GM19455 (cell line): ENCODE measurements at regions not wholly inside any gene's neighbourhood (a gene's known extent, or its start where the extent isn't known, plus 50 kb on each side); places are given as distances from the start of the nearest gene placed in this dataset.

Experiments used
- ATAC-seq: cut with Tn5 transposase; IDR thresholded peaks from one replicate; pipeline ENCODE4 v1.9.1; 2021; ENCODE audit not compliant: unreplicated experiment

DNA sequence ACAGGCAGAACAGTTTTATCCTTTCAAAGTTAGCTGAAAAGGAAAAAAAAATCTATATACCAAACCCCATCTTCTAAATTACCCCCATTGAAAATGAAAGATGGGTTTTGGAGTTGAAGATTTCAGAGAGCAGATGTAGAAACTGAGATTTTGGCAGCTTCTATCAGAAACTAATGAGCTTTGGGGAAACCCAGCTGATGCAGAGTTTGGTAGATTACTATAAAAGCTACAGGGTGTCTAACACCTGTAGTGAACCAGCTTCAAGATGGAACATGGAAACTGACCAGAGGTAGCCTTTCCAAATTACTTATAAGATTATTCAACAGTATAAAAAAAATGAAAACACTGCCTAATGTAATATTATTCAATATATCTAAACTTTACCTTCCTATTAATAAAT is 583.1 kb downstream of the XIRP2 start:
- no peak for ATAC-seq

- ATAC-seq: no peak
These were observed 574.1 kb downstream of the XIRP2 start for GRCh38 chr2:167462379-167462778.

GRCh38 chr2:167454036-167454435 is 565.8 kb downstream of the XIRP2 start:
- ATAC-seq: no peak

- no peak for ATAC-seq
These were observed 563.4 kb downstream of the XIRP2 start for GRCh38 chr2:167451496-167452289.

DNA sequence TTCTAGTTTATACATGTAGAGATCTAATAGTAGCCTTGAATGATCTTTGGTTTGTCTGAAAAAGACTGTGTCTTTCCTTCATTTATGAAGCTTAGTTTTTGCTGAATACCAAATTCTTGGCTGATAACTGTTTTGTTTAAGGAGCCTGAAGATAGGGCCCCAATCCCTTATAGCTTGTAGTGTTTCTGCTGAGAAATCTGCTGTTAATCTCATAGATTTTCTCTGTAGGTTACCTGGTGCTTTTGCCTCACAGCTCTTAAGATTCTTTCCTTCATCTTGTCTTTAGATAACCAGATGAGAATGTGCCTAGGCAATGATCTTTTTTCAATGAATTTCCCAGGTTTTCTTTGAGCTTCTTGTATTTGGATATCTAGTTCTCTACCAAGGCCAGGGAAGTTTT is 562.1 kb downstream of the XIRP2 start:
- ATAC-seq: no peak

DNA sequence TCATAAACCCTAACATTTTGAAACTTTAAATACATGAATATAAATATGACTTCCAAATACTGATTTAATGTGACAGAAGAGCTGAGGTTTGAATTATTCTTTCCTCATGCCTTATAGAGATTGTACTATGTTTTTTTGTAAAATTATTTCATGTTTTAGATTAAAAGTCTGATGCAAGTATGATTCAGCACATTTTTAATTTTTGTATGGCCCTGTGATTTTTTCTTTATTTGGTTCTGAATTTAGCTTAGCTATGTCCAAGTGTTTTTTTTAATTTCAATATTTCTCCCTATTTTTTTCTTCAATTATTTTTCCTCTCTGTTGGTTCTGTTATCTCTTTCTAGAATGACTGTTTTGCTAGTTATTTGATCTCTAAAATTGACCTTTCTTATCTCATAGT is 552.1 kb downstream of the XIRP2 start:
- ATAC-seq: no peak

- ATAC-seq: no peak
These were observed 549.9 kb downstream of the XIRP2 start for GRCh38 chr2:167438206-167438605.

GRCh38 chr2:167431949-167432348 is 543.7 kb downstream of the XIRP2 start:
- ATAC-seq: no peak

- ATAC-seq: no peak
These were observed 542.2 kb downstream of the XIRP2 start for GRCh38 chr2:167430447-167430846.

DNA sequence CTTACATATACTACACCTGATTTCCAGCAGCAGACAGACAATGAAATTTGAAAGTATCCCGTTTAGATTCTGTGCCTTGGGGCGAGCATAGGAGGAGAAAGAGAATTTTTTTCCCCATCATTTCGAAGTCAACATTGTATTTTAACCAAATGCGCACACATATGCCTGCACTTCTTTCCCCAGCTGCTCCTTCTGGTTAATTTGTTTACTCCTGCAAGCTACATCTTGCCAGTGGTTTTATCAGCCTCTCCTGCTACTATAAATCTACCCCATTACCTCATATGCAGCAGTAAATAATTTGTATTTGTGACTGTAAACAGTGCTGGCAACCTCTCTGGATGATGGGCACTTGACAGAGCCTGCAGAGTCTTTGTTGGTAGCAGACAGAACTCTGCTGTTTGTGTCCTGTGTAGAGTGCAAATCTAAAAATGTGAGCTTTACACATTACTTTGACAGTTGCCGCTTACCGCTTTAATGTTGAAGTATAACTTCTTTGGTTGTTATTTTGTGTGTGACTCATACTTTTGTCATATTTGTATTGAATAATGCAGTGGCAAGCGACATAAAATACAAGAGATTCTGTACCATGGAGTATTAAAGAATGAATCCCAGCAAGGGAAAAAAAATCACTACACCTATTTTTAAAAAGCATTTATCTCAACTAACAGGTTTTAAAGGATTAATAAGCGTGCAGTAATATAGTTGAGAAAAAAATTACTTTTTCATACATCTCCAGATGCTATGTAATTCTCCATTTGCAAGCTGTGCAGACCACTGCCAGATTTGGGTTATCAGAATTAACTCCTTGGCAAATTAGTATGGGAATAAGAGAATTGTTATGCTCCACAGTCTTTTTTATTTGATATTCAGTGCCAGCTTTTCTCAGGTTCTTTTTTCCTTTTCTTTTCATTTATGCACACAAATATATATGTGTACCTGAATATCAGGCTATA is 536.8 kb downstream of the XIRP2 start:
- ATAC-seq: no peak

- ATAC-seq: no peak
These were observed 535.9 kb downstream of the XIRP2 start for GRCh38 chr2:167424221-167424620.

GRCh38 chr2:167423731-167424130 is 535.5 kb downstream of the XIRP2 start:
- ATAC-seq: no peak

GRCh38 chr2:167420211-167420610 is 531.9 kb downstream of the XIRP2 start:
- no peak for ATAC-seq

DNA sequence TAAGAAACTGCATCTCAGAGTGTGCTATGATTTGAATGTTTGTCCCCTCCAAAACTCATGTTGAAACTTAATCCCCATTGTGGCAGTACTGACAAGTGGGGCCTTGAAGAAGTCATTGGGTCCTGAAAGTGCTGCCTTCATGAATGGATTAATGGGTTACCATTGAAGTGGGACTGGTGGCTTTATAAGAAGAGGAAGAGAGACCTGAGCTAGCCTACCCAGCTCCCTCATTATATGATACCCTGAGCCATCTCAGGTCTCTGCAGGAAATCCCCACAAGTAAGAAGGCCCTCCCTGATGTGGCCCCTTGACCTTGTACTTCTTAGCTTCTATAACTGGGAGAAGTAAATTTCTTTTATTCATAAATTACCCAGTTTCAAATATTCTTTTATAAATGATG is 526.8 kb downstream of the XIRP2 start:
- ATAC-seq: no peak

- no peak for ATAC-seq
These were observed 523.1 kb downstream of the XIRP2 start for GRCh38 chr2:167411367-167411766.

GRCh38 chr2:167406558-167406957 is 518.3 kb downstream of the XIRP2 start:
- ATAC-seq: no peak

GRCh38 chr2:167404627-167405284 is 516.5 kb downstream of the XIRP2 start:
- ATAC-seq: no peak

DNA sequence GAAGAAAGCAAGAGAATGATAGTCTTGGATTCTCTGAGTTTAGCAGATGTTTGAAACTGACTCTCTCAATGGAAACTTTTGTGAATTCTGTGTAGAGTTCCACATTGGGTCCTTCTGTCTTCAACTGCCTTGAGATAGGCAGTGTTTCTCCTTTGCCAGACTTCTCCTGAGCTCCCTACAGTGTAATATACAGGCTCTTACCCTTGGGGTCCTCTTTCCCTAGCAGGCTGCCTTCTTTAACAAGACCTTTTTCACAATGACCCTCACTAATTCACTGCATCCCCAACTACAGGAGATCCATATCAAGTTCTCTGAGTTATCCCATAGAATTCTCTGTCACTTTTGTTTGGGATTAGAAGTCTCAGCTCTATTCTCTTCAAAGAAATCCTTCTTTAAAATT is 513.0 kb downstream of the XIRP2 start:
- ATAC-seq: no peak

GRCh38 chr2:167400546-167400945 is 512.3 kb downstream of the XIRP2 start:
- ATAC-seq: no peak

GRCh38 chr2:167398873-167399272 is 510.6 kb downstream of the XIRP2 start:
- ATAC-seq: no peak

DNA sequence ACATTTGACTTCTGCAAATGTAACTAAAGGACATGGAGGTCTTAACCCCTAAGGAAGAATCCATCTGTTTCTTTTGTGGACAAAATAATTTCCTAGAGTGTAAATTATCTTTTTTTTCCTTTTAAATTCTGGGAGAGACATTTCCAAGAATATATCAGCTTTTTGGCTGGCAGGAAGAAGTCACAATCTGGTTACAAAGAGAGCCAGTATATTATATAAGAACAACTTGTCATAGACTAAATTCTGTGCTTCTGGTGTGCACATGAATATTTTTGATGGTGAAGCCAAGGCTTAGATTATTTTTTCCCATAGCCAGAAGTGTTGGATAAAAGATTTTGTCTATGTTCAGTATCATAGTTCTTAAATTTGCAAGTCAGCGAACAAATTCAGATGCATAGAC is 500.6 kb downstream of the XIRP2 start:
- no peak for ATAC-seq

DNA sequence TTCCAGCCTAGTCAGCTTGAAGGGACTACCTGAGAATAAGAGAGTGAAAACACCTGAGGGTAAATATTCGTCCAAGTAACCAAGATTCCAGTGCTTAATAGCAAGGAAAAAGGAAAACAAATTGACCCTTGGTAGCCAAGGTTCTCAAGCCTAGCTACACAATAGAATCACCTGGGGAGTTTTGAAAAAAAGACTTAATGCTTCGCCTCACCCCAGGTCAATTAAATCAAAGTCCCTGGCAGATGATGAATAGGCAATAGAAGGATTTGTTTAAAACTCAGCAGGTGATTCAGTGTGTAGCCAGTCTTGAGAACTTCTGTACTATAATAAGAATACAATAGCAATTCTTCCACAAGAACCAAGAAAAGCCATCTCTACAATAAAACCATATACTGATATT is 500.2 kb downstream of the XIRP2 start:
- ATAC-seq: no peak
